Adrenal gland (tissue), 5 donors: ENCODE measurements at regions not wholly inside any gene's neighbourhood (a gene's known extent, or its start where the extent isn't known, plus 50 kb on each side); places are given as distances from the start of the nearest gene placed in this dataset.

Experiments used
- POLR2A ChIP-seq, 2 donors: fragments of 450-650 bp; IDR thresholded peaks; one replicate each; pipeline ENCODE4 v1.6.1; 2017; ENCODE audit warnings: antibody characterized with exemption in 2 of 2, mild to moderate bottlenecking in 2 of 2, moderate library complexity in 1 of 2
- TF ChIP-seq, protein P1 (sequence below), 6 experiments: fragments of 450-650 bp in 4 of 6; fragments of 200-600 bp in 2 of 6; sonication (generic) in 1 of 6; IDR thresholded peaks; 1 replicate in 5 of 6; 2 replicates in 1 of 6; pipeline versions ENCODE4 v1.5.1 to v1.8.0; 2016 to 2021; ENCODE audit warnings: antibody characterized with exemption in 6 of 6, mild to moderate bottlenecking in 2 of 6, moderate library complexity in 1 of 6
- donor health status: DM: no; HTN: no; CAD: no.

DNA sequence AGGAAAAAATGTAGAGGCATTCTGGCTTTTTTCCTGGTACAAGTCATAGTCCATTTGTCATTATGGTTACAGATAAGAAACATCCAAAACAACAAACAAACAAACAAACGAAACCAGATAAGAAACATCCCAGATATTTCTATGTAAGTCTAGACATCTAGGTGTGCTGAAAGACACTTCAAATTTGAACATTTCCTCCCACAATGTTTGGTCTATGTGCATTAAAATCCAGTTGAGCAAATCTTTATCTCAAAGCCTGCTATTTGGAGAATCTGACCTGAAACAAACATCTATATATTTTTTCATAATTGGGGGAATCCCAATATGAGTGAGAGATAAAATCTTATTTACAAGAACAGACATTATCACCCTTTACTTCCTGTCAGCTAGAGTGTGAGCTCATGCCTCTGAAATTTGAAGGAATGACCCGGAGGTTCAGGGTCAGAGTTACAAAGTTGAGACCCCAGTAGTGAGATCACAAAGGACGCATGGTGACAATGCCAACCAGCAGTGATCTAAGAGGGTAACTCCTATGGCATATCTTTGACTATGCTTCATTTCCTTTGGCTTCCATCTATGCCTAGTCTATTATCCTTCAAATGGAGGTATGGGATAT, 182.9 kb upstream of the ATP1B1 start:
- TF ChIP-seq, protein P1, sequence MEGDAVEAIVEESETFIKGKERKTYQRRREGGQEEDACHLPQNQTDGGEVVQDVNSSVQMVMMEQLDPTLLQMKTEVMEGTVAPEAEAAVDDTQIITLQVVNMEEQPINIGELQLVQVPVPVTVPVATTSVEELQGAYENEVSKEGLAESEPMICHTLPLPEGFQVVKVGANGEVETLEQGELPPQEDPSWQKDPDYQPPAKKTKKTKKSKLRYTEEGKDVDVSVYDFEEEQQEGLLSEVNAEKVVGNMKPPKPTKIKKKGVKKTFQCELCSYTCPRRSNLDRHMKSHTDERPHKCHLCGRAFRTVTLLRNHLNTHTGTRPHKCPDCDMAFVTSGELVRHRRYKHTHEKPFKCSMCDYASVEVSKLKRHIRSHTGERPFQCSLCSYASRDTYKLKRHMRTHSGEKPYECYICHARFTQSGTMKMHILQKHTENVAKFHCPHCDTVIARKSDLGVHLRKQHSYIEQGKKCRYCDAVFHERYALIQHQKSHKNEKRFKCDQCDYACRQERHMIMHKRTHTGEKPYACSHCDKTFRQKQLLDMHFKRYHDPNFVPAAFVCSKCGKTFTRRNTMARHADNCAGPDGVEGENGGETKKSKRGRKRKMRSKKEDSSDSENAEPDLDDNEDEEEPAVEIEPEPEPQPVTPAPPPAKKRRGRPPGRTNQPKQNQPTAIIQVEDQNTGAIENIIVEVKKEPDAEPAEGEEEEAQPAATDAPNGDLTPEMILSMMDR (IDR thresholded peaks at IDR 0.05) = no peak
- TF ChIP-seq POLR2A (IDR thresholded peaks at IDR 0.05) = no peak
